Fibroblast of villous mesenchyme (primary cell): ENCODE measurements at regions not wholly inside any gene's neighbourhood (a gene's known extent, or its start where the extent isn't known, plus 50 kb on each side); places are given as distances from the start of the nearest gene placed in this dataset.

Source experiments
- DNase-seq: peaks from one replicate; pipeline ENCODE4 v3.0.0-alpha.2; 2010; ENCODE audit warnings: low read depth
- H3K4me3 ChIP-seq: 2 replicates; pipeline ENCODE4 v1.5.1; 2011; ENCODE audit warnings: low read depth, mild to moderate bottlenecking, low read length
- CTCF ChIP-seq: IDR thresholded peaks from 2 replicates; pipeline ENCODE4 v1.5.1; 2012; ENCODE audit warnings: low read depth, mild to moderate bottlenecking, low read length; ENCODE audit not compliant: insufficient read depth

GRCh38 chr6:140319209-140319608 is 944.8 kb upstream of the CITED2 start:
- peak; percentile 83 for DNase-seq
- H3K4me3 ChIP-seq, result peak overlapping the region; percentile 31

GRCh38 chr6:140318408-140318807 is 944.0 kb upstream of the CITED2 start:
- no peak for TF ChIP-seq CTCF
- H3K4me3 ChIP-seq, result no peak overlapping the region
- DNase-seq, result no peak

More at GRCh38 chr6:140319209-140319608, 944.8 kb upstream of the CITED2 start:
- no peak for TF ChIP-seq CTCF

GRCh38 chr6:140317950-140318349 is 943.5 kb upstream of the CITED2 start:
- no peak for TF ChIP-seq CTCF
- H3K4me3 ChIP-seq, result no peak overlapping the region
- no peak for DNase-seq

- no peak for TF ChIP-seq CTCF
- no peak for DNase-seq
- no peak overlapping the region for H3K4me3 ChIP-seq
Observed at GRCh38 chr6:140316966-140317365, 942.5 kb upstream of the CITED2 start.

GRCh38 chr6:140314682-140315081 is 940.2 kb upstream of the CITED2 start:
- TF ChIP-seq CTCF, result no peak
- DNase-seq, result no peak
- H3K4me3 ChIP-seq, result no peak overlapping the region

- H3K4me3 ChIP-seq, result no peak overlapping the region
- DNase-seq, result no peak
- no peak for TF ChIP-seq CTCF
Observed at GRCh38 chr6:140311146-140311545, 936.7 kb upstream of the CITED2 start.

GRCh38 chr6:140303218-140303949 is 928.9 kb upstream of the CITED2 start:
- no peak overlapping the region for H3K4me3 ChIP-seq
- no peak for TF ChIP-seq CTCF
- DNase-seq, result no peak
